ENCODE measurements at regions not wholly inside any gene's neighbourhood (a gene's known extent, or its start where the extent isn't known, plus 50 kb on each side); places are given as distances from the start of the nearest gene placed in this dataset.

- Histone ChIP-seq H3K4me2 (ENCODE audit: low read length) (peak overlapping the region; percentile 86), H3K9ac (ENCODE audit: low read length) (peak overlapping the region; percentile 19; the same call in 1 of the 2 replicates), H3K9me3 (ENCODE audit: control insufficient read depth in 1 of 2, insufficient read depth in 1 of 2, low read depth in 1 of 2, low read length in 2 of 2) (no peaks in the 10 kb centered on the region), H2AFZ (ENCODE audit: low read depth, low read length, poor library complexity, severe bottlenecking) (no peak overlapping the region), H3K79me2 (ENCODE audit: insufficient read depth, low read length) (no peaks in the 10 kb centered on the region), H3K36me3 (ENCODE audit: control insufficient read depth in 1 of 2, insufficient read depth in 2 of 2, low read length in 2 of 2) (0 out of 4 replicates have a peak, but pooled peaks cover 0 to under 1% of the 10 kb centered on the region in 2 experiments), H3K27me3 (ENCODE audit: insufficient read depth, low read length) (no peaks in the 10 kb centered on the region), H3K27ac (ENCODE audit: low read depth, low read length) (peak overlapping the region; percentile 48), H3K9me2 (ENCODE audit: insufficient read depth) (no peaks in the 10 kb centered on the region), H4K20me1 (ENCODE audit: insufficient read depth) (no peaks in the 10 kb centered on the region; the same call in 1 of the 2 replicates), H3K4me3 (replicated peaks in 1 of 2; ENCODE audit: low read depth in 1 of 2, low read length in 2 of 2) (peak overlapping the region; percentile 18 to 39), H3K4me1 (ENCODE audit: control insufficient read depth in 1 of 2, insufficient read depth in 2 of 2, low read length in 2 of 2) (peaks cover 23 to 47% of the 10 kb centered on the region in 2 experiments)
- CTCF ChIA-PET = interaction anchor here (0.6 to 2.9 kb wide), 11 partner anchors 14 to 110 kb away, joined by 3 to 24 read pairs (median 3); partner anchors contain the start of gene MORC3
- TF ChIP-seq CTCF (IDR thresholded peaks at IDR 0.05 in 2 of 3, conservative IDR thresholded peaks at IDR 0.05 in 1 of 3; ENCODE audit: borderline replicate concordance in 1 of 3, insufficient read depth in 1 of 3, low read depth in 2 of 3, low read length in 2 of 3) (peak in 2 of 3 experiments; percentile 60 to 82; a peak in 4 of 6 replicates), SP1 (IDR thresholded peaks at IDR 0.05; ENCODE audit: low read depth) (no peak)
- ATAC-seq (peak; percentile 78), DNase-seq (ENCODE audit: low read depth, low spot score) (peak; percentile 73)
- POLR2A ChIA-PET = interaction anchor here (1.0 to 1.6 kb wide), 3 partner anchors 54 to 110 kb away, joined by 3 to 8 read pairs (median 8); partner anchors contain the start of gene MORC3
- intact Hi-C loops (cut with micrococcal nuclease) = loop anchor here (1.0 kb wide), 3 partner anchors 53 to 68 kb away; partner anchors contain the start of gene DOP1B
- RAD21 ChIA-PET (ENCODE audit: low non-redundant PET in 1 of 2, low total read pairs in 2 of 2, uncharacterized antibody in 2 of 2, unreplicated experiment in 2 of 2) = interaction anchor here in 1 of 2 experiments (0.9 kb wide), 1 partner anchor 57 kb away, joined by 3 read pairs; no protein-coding TSS in a partner anchor
- no TSS peak for BruUV-seq (replicated peaks)
Observed at GRCh38 chr21:36209626-36210171, 53.1 kb downstream of the DOP1B start.
